ENCODE measurements at regions not wholly inside any gene's neighbourhood (a gene's known extent, or its start where the extent isn't known, plus 50 kb on each side); places are given as distances from the start of the nearest gene placed in this dataset.
A peak's percentile ranks its signal among the peaks of the same experiment; 100 is the strongest.
"Not testable (repeated sequence)": the region's sequence is repeated elsewhere in the genome, so short reads cannot be mapped to it uniquely, and the experiment has no call there.

DNA sequence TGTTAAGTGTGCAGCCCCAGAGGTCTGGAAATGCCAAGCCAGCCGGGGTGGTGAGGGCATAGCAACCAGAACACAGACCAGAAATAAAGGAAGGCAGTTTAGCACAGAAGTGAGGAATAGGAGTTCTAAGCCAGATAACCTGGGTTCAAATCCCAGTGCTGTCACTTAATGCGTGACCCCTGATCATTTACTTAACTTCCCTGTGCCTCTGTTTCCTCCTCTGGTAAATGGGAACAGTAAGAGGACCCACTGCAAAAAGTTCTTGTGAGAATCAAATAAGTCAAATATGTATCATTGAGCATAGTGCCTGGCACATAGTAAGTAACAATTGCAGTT is 125.2 kb upstream of the ARHGEF3 start:
- Histone ChIP-seq H3K9me2 (replicated peaks; ENCODE audit: low read depth, low read length) (no peaks in the 10 kb centered on the region), H3K4me3 (ENCODE audit: low read length, poor library complexity, severe bottlenecking) (no peak overlapping the region), H3K4me1 (ENCODE audit: insufficient read depth, low read length, poor library complexity, severe bottlenecking) (peaks cover 42% of the 10 kb centered on the region), H3K79me2 (ENCODE audit: insufficient read depth, low read length) (no peaks in the 10 kb centered on the region), H4K20me1 (ENCODE audit: insufficient read depth, low read length, poor library complexity, severe bottlenecking) (no peaks in the 10 kb centered on the region), H3K4me2 (ENCODE audit: low read depth, low read length, poor library complexity, severe bottlenecking) (no peak overlapping the region), H2AFZ (ENCODE audit: low read length) (no peak overlapping the region), H3K9ac (ENCODE audit: low read depth, low read length, poor library complexity, severe bottlenecking) (no peak overlapping the region), H3K27me3 (ENCODE audit: insufficient read depth, low read length, poor library complexity, severe bottlenecking) (no peaks in the 10 kb centered on the region), H3F3A (ENCODE audit: low read depth) (no peaks in the 10 kb centered on the region), H3K36me3 (ENCODE audit: insufficient read depth, low read length) (no peaks in the 10 kb centered on the region), H3K9me3 (ENCODE audit: insufficient read depth, low read depth, low read length) (no peaks in the 10 kb centered on the region)
- TF ChIP-seq EZH2phosphoT487 (IDR thresholded peaks at IDR 0.05; ENCODE audit: borderline replicate concordance) = no peak
- TF ChIP-seq, protein P1, sequence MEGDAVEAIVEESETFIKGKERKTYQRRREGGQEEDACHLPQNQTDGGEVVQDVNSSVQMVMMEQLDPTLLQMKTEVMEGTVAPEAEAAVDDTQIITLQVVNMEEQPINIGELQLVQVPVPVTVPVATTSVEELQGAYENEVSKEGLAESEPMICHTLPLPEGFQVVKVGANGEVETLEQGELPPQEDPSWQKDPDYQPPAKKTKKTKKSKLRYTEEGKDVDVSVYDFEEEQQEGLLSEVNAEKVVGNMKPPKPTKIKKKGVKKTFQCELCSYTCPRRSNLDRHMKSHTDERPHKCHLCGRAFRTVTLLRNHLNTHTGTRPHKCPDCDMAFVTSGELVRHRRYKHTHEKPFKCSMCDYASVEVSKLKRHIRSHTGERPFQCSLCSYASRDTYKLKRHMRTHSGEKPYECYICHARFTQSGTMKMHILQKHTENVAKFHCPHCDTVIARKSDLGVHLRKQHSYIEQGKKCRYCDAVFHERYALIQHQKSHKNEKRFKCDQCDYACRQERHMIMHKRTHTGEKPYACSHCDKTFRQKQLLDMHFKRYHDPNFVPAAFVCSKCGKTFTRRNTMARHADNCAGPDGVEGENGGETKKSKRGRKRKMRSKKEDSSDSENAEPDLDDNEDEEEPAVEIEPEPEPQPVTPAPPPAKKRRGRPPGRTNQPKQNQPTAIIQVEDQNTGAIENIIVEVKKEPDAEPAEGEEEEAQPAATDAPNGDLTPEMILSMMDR (conservative IDR thresholded peaks at IDR 0.05; ENCODE audit: low read length) = no peak

DNA sequence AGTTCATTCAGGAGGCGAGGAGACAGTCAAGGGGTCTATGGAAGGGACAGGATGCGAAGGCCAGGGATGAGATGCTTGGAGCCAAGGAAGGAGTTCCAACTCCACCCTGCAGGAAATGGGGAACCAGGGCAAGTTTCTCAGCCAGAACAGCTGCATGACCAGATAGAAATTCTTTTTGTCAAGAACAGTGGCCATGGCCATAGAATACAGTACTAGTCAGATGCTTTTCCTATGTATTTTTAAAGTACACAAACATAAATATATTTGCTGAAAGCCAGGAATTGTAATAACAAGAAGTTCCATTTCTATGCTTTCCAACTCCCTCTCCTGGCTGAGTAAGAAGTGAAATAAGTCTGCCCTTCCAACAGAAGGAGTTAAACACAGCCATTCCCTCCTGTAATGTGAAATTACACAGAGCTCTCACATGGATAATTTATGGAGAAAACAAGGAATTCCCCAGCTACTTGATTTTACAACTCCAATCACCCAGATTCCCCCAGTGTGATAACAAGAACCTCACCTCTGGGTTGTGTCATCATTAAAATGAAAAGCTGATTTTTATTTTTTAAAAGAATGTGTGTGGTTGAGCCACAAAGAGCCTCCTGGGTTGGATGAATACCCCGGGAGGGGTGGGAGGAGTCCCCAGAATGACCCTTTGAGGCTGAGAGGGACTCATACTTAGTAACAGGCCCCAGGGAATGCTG is 124.6 kb upstream of the ARHGEF3 start:
- H3K27me3 ChIP-seq (ENCODE audit: insufficient read depth, low read length, poor library complexity, severe bottlenecking) = no peaks in the 10 kb centered on the region
- H3K9ac ChIP-seq (ENCODE audit: low read depth, low read length, poor library complexity, severe bottlenecking) = no peak overlapping the region
- no peaks in the 10 kb centered on the region for H3K79me2 ChIP-seq (ENCODE audit: insufficient read depth, low read length)
- H3K4me3 ChIP-seq (ENCODE audit: low read length, poor library complexity, severe bottlenecking) = no peak overlapping the region
- TF ChIP-seq, protein P1 (conservative IDR thresholded peaks at IDR 0.05; ENCODE audit: low read length) = no peak
- TF ChIP-seq EZH2phosphoT487 (IDR thresholded peaks at IDR 0.05; ENCODE audit: borderline replicate concordance) = no peak
- H3K4me2 ChIP-seq (ENCODE audit: low read depth, low read length, poor library complexity, severe bottlenecking) = no peak overlapping the region
- H3F3A ChIP-seq (ENCODE audit: low read depth) = no peaks in the 10 kb centered on the region
- no peaks in the 10 kb centered on the region for H4K20me1 ChIP-seq (ENCODE audit: insufficient read depth, low read length, poor library complexity, severe bottlenecking)
- H2AFZ ChIP-seq (ENCODE audit: low read length) = peak overlapping the region; percentile 24
- H3K9me3 ChIP-seq (ENCODE audit: insufficient read depth, low read depth, low read length) = no peaks in the 10 kb centered on the region
- no peaks in the 10 kb centered on the region for H3K9me2 ChIP-seq (replicated peaks; ENCODE audit: low read depth, low read length)
- no peaks in the 10 kb centered on the region for H3K36me3 ChIP-seq (ENCODE audit: insufficient read depth, low read length)
- H3K4me1 ChIP-seq (ENCODE audit: insufficient read depth, low read length, poor library complexity, severe bottlenecking) = peaks cover 47% of the 10 kb centered on the region

DNA sequence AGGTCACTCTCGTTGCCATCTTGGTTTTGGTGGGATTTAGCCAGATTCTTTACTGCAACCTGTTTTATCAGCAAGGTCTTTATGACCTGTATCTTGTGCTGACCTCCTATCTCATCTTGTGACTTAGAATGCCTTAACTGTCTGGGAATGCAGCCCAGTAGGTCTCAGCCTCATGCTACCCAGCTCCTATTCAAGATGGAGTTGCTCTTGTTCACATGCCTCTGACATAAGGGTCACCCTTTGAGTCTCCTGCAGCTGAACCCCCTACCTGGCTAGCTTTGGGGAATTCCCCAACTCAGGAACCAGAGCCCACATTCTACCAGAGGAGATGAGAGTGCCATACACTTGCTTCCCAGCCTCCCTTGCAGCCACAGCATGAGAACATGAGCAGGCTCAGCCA is 123.0 kb upstream of the ARHGEF3 start:
- H3K9me2 ChIP-seq (replicated peaks; ENCODE audit: low read depth, low read length); H3K36me3 ChIP-seq (ENCODE audit: insufficient read depth, low read length); H3K9ac ChIP-seq (ENCODE audit: low read depth, low read length, poor library complexity, severe bottlenecking): not testable (repeated sequence)

More for the DNA sequence above, 123.0 kb upstream of the ARHGEF3 start:
- H3K4me2 ChIP-seq (ENCODE audit: low read depth, low read length, poor library complexity, severe bottlenecking); H3K4me3 ChIP-seq (ENCODE audit: low read length, poor library complexity, severe bottlenecking); H3K9me3 ChIP-seq (ENCODE audit: insufficient read depth, low read depth, low read length); H3K27me3 ChIP-seq (ENCODE audit: insufficient read depth, low read length, poor library complexity, severe bottlenecking); H3K79me2 ChIP-seq (ENCODE audit: insufficient read depth, low read length); H4K20me1 ChIP-seq (ENCODE audit: insufficient read depth, low read length, poor library complexity, severe bottlenecking); H2AFZ ChIP-seq (ENCODE audit: low read length); H3F3A ChIP-seq (ENCODE audit: low read depth): not testable (repeated sequence)
- peaks cover 47% of the 10 kb centered on the region for H3K4me1 ChIP-seq (ENCODE audit: insufficient read depth, low read length, poor library complexity, severe bottlenecking)
